Fibroblast of lung (primary cell): ENCODE measurements at regions not wholly inside any gene's neighbourhood (a gene's known extent, or its start where the extent isn't known, plus 50 kb on each side); places are given as distances from the start of the nearest gene placed in this dataset.

Experiments used
- DNase-seq, 2 donors: peaks; one replicate each; pipeline versions ENCODE4 v3.0.0 to v3.0.0-alpha.2; 2010; ENCODE audit warnings: low read depth in 2 of 2
- H2AFZ ChIP-seq: 2 replicates; pipeline ENCODE4 v1.5.1; 2012; ENCODE audit warnings: low read length, control low read depth, inconsistent platforms
- H3K27ac ChIP-seq: 2 replicates; pipeline ENCODE4 v1.5.1; 2011; ENCODE audit warnings: low read length, control low read depth; ENCODE audit not compliant: insufficient read depth
- H3K27me3 ChIP-seq: 2 replicates; pipeline ENCODE4 v1.5.1; 2011; ENCODE audit warnings: mild to moderate bottlenecking, low read length; ENCODE audit not compliant: control insufficient read depth, insufficient read depth
- H3K36me3 ChIP-seq: 2 replicates; pipeline ENCODE4 v1.5.1; 2011; ENCODE audit warnings: low read length; ENCODE audit not compliant: control insufficient read depth, insufficient read depth
- H3K4me1 ChIP-seq: 2 replicates; pipeline ENCODE4 v1.5.1; 2011; ENCODE audit warnings: low read length; ENCODE audit not compliant: control insufficient read depth, insufficient read depth; ENCODE audit errors: extremely low read depth
- H3K4me2 ChIP-seq: 2 replicates; pipeline ENCODE4 v1.5.1; 2011; ENCODE audit warnings: low read length, control low read depth; ENCODE audit not compliant: insufficient read depth; ENCODE audit errors: extremely low read depth
- H3K4me3 ChIP-seq, 4 experiments: fragments of 200-600 bp in 1 of 4; sonication (generic) in 1 of 4; replicated peaks in 1 of 4; 2 replicates each; pipeline ENCODE4 v1.5.1; 2011 to 2016; ENCODE audit warnings: low read length in 4 of 4, low read depth in 3 of 4, mild to moderate bottlenecking in 3 of 4, control low read depth in 2 of 4, inconsistent platforms in 1 of 4, mixed read lengths in 1 of 4; ENCODE audit not compliant: insufficient read depth in 1 of 4; ENCODE audit errors: control extremely low read depth in 1 of 4
- H3K79me2 ChIP-seq: 2 replicates; pipeline ENCODE4 v1.5.1; 2012; ENCODE audit warnings: mild to moderate bottlenecking, low read length, inconsistent platforms; ENCODE audit not compliant: control insufficient read depth, insufficient read depth
- H3K9ac ChIP-seq: 2 replicates; pipeline ENCODE4 v1.5.1; 2011; ENCODE audit warnings: mild to moderate bottlenecking, low read length, control low read depth; ENCODE audit not compliant: insufficient read depth
- H3K9me3 ChIP-seq: 2 replicates; pipeline ENCODE4 v1.5.1; 2012; ENCODE audit warnings: low read depth, low read length; ENCODE audit not compliant: control insufficient read depth, insufficient read depth
- H4K20me1 ChIP-seq: 2 replicates; pipeline ENCODE4 v1.5.1; 2011; ENCODE audit warnings: low read length; ENCODE audit not compliant: control insufficient read depth, insufficient read depth; ENCODE audit errors: extremely low read depth
- CTCF ChIP-seq, 2 donors: IDR thresholded peaks in 1 of 2; conservative IDR thresholded peaks in 1 of 2; 1 replicate in 1 of 2; 2 replicates in 1 of 2; pipeline ENCODE4 v1.5.1; 2011 to 2012; ENCODE audit warnings: low read length in 2 of 2, control low read depth in 1 of 2, inconsistent platforms in 1 of 2, low read depth in 1 of 2, mild to moderate bottlenecking in 1 of 2
- EZH2 ChIP-seq: IDR thresholded peaks from 2 replicates; pipeline ENCODE4 v1.5.1; 2012; ENCODE audit warnings: low read length, control low read depth, mild to moderate bottlenecking; ENCODE audit errors: missing control alignments

DNA sequence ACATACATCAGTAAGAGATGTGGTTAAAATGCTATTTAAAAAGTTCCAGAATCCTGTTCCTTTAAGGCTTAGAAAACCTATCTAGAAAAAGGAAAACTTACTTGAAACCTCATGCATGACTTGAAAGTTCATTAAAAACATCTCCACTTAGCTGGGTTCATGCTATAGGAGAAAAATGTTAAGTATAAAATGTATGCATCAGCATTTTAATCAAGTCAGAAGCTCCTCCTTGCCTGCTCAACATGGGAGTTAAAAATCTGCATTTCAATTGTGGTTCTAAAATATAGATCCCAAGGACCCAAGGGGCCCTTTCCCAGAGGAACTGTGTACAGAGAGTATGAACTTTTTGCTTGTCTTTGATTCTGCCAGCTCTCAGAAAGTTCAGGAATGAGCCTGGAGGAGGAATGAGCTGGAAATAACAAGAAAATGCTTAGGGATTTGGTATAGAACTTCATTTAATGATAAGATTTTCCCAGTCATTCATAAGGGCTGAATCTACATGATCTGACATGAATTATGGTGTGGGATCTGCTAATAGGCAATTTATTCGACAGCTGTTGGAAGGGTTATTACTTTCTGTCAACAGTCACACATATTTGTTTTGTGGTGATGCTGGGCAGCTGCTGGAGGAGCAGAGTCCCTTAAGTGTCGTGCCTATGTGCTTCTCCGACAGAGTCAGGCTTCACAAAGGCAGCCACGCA, 85.6 kb upstream of the MTPN start:
- H3K79me2 ChIP-seq: no peaks in the 10 kb centered on the region
- no peak overlapping the region for H3K27ac ChIP-seq
- no peaks in the 10 kb centered on the region for H3K9me3 ChIP-seq
- no peak overlapping the region for H3K4me2 ChIP-seq
- no peak for TF ChIP-seq EZH2
- TF ChIP-seq CTCF (conservative IDR thresholded peaks at IDR 0.05 in 1 of 2, IDR thresholded peaks at IDR 0.05 in 1 of 2; ENCODE audit: low read depth in 1 of 2, low read length in 2 of 2): no peak
- H3K36me3 ChIP-seq: no peaks in the 10 kb centered on the region
- H3K9ac ChIP-seq: no peak overlapping the region
- no peaks in the 10 kb centered on the region for H4K20me1 ChIP-seq
- no peak for DNase-seq
- H3K4me3 ChIP-seq: no peak overlapping the region
- H3K27me3 ChIP-seq: no peaks in the 10 kb centered on the region
- no peaks in the 10 kb centered on the region for H3K4me1 ChIP-seq
- no peak overlapping the region for H2AFZ ChIP-seq

DNA sequence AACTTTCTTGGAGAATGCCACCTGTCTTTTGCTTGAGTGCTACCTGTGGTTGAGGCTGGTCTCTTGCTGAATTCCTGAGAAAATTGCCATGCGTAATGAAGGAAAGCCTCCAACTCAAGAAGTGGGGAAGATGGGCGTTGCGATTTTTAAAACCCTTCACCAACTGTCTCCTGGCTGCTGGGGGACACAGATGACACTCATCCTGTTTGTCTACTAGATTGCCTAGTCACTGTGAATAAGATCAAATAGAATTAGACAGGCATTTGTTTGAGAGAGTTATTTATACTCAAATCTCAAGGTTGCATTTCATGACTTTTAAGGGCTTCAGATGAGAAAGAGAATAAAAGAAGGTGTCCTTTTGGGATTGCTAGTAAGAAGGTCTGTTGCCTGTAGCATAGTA, 84.3 kb upstream of the MTPN start:
- Histone ChIP-seq H3K4me3 (no peak overlapping the region), H4K20me1 (no peaks in the 10 kb centered on the region), H3K36me3 (no peaks in the 10 kb centered on the region), H3K4me1 (no peaks in the 10 kb centered on the region), H3K9me3 (no peaks in the 10 kb centered on the region), H2AFZ (no peak overlapping the region), H3K4me2 (no peak overlapping the region), H3K27ac (no peak overlapping the region), H3K79me2 (no peaks in the 10 kb centered on the region), H3K27me3 (no peaks in the 10 kb centered on the region), H3K9ac (no peak overlapping the region)
- no peak for DNase-seq
- TF ChIP-seq CTCF (conservative IDR thresholded peaks at IDR 0.05 in 1 of 2, IDR thresholded peaks at IDR 0.05 in 1 of 2; ENCODE audit: low read depth in 1 of 2, low read length in 2 of 2) (no peak), EZH2 (no peak)

GRCh38 chr7:136058546-136058945, 81.4 kb upstream of the MTPN start:
- H3K4me3 ChIP-seq: no peak overlapping the region
- no peaks in the 10 kb centered on the region for H3K36me3 ChIP-seq
- no peak for DNase-seq
- no peak overlapping the region for H3K27ac ChIP-seq
- H3K9ac ChIP-seq: no peak overlapping the region
- no peaks in the 10 kb centered on the region for H3K4me1 ChIP-seq
- no peak overlapping the region for H2AFZ ChIP-seq
- H3K27me3 ChIP-seq: no peaks in the 10 kb centered on the region
- no peak overlapping the region for H3K4me2 ChIP-seq
- H3K9me3 ChIP-seq: no peaks in the 10 kb centered on the region
- TF ChIP-seq CTCF (conservative IDR thresholded peaks at IDR 0.05 in 1 of 2, IDR thresholded peaks at IDR 0.05 in 1 of 2; ENCODE audit: low read depth in 1 of 2, low read length in 2 of 2): no peak
- TF ChIP-seq EZH2: no peak
- H4K20me1 ChIP-seq: no peaks in the 10 kb centered on the region
- no peaks in the 10 kb centered on the region for H3K79me2 ChIP-seq
